ENCODE measurements at regions not wholly inside any gene's neighbourhood (a gene's known extent, or its start where the extent isn't known, plus 50 kb on each side); places are given as distances from the start of the nearest gene placed in this dataset.

- ChIA-PET CTCF (no interaction called here), POLR2A (ENCODE audit: low non-redundant PET) (no interaction called here)
- no peak for TF ChIP-seq CTCF (conservative IDR thresholded peaks at IDR 0.05; ENCODE audit: low read depth)
- H3K27ac ChIP-seq, result no peak overlapping the region
- no peak for DNase-seq (ENCODE audit: low spot score)
Observed at GRCh38 chr14:48429512-48429911, 754.1 kb upstream of the MDGA2 start.

DNA sequence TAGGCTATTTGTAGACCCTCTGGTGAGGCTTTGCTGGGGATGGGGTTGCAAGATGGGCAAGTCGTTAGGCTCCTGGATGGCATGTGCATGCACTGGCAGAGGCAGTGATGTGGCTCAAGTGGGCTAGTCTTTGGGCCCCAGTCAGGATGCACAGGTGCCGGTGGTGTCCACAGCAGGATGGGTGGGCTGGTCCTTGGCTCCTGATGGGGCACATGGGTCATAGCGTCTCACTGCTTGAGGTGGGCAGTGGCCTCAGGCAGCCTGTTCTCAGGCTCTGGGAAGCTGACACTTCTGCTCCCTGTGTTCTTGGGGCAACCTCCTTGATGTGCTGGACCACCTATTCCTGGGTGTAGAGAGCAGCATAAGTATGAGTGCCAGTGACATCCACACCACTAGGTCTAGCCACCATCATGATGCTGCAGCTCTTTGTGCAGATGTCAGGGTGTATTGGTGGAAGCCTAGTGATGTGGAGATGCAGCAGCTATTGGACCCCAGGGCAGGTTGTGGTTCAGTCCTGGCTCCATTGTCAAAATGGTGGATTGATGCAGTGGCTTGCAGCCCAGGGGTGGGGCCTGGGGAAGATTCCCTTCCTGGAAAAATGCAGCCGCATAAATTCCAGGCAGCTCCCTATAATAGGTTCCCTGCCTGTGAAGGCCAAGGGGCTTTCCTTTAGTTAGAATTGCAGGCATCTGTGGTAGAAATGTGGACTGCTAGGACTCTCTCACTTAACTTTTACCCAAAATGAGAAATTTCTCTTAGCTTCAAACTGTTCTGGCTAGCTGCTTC, 742.5 kb upstream of the MDGA2 start:
- H3K27ac ChIP-seq, result no peak overlapping the region
- no peak for DNase-seq (ENCODE audit: low spot score)
- ChIA-PET POLR2A (ENCODE audit: low non-redundant PET) (no interaction called here), CTCF (interaction anchor here (0.6 kb wide), 1 partner anchor 375 kb away, joined by 3 read pairs; no protein-coding TSS in a partner anchor)
- TF ChIP-seq CTCF (conservative IDR thresholded peaks at IDR 0.05; ENCODE audit: low read depth), result no peak

DNA sequence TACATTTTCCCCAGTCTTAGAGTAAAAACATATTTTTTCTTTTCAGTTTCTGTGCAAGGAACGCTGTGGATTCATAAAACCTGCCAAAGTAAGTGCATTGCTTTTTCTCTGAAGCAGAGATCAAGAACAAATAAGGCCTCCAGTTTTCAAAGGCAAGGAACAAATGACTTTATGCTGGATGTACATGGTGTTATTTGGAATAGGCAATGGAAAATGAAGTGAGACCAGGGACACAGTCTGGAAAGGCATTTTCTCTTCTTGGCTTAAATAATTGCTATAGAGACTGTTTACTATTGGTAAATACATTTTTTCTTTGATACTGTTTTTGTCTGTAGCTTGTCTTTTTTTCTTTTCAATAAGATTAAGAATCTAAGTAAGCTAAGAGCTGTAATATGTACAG, 725.9 kb upstream of the MDGA2 start:
- TF ChIP-seq CTCF (conservative IDR thresholded peaks at IDR 0.05; ENCODE audit: low read depth), result no peak
- ChIA-PET CTCF (no interaction called here), POLR2A (ENCODE audit: low non-redundant PET) (no interaction called here)

GRCh38 chr14:48398675-48399282, 723.4 kb upstream of the MDGA2 start:
- DNase-seq (ENCODE audit: low spot score), result peak; percentile 51
- peak; percentile 79 for TF ChIP-seq CTCF (conservative IDR thresholded peaks at IDR 0.05; ENCODE audit: low read depth)
- POLR2A ChIA-PET (ENCODE audit: low non-redundant PET), result no interaction called here
- CTCF ChIA-PET, result no interaction called here
- H3K27ac ChIP-seq, result no peak overlapping the region

More for the DNA sequence above, 725.9 kb upstream of the MDGA2 start:
- no peak overlapping the region for H3K27ac ChIP-seq
- no peak for DNase-seq (ENCODE audit: low spot score)

- DNase-seq (ENCODE audit: low spot score), result no peak
- ChIA-PET POLR2A (ENCODE audit: low non-redundant PET) (no interaction called here), CTCF (interaction anchor here (0.6 kb wide), 1 partner anchor 274 kb away, joined by 3 read pairs; no protein-coding TSS in a partner anchor)
- no peak for TF ChIP-seq CTCF (conservative IDR thresholded peaks at IDR 0.05; ENCODE audit: low read depth)
- no peak overlapping the region for H3K27ac ChIP-seq
Observed at GRCh38 chr14:48391661-48392060, 716.3 kb upstream of the MDGA2 start.

DNA sequence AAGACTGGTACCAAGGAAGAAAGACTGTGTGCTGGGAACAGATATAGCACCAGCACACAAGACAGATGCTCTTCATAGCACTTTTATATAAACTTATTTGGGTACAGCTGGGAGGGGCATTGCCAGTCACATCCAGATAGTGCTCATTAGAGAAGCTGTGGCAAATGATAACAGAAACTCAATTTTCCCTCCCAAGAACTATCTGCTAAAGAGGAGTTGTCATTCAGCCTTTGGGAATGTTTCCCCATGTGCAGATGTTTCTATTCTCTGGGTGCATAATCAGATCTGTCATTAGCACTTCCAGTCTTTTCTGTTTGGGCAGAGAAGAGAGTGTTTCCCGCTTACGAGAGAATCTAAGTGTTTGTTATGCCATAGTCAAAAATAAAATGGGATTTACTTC, 714.9 kb upstream of the MDGA2 start:
- no peak for TF ChIP-seq CTCF (conservative IDR thresholded peaks at IDR 0.05; ENCODE audit: low read depth)
- ChIA-PET CTCF (interaction anchor here (0.6 kb wide), 1 partner anchor 359 kb away, joined by 5 read pairs; no protein-coding TSS in a partner anchor), POLR2A (ENCODE audit: low non-redundant PET) (no interaction called here)
- DNase-seq (ENCODE audit: low spot score), result no peak
- H3K27ac ChIP-seq, result no peak overlapping the region
